Bronchial epithelial cell (primary cell): ENCODE measurements at regions not wholly inside any gene's neighbourhood (a gene's known extent, or its start where the extent isn't known, plus 50 kb on each side); places are given as distances from the start of the nearest gene placed in this dataset.

ENCODE experiments used
- DNase-seq: peaks from one replicate; pipeline ENCODE4 v3.0.0-alpha.2; 2010; ENCODE audit warnings: low read depth
- FAIRE-seq: peaks from 2 replicates; lab custom pipeline; 2011; peaks lifted over from hg19 to GRCh38; lab: Jason Lieb, UNC
- H3K27me3 ChIP-seq: 2 replicates; pipeline ENCODE4 v1.5.1; 2011; ENCODE audit warnings: low read length; ENCODE audit not compliant: control insufficient read depth, insufficient read depth
- H3K36me3 ChIP-seq: 2 replicates; pipeline ENCODE4 v1.5.1; 2011; ENCODE audit warnings: low read length; ENCODE audit not compliant: control insufficient read depth, insufficient read depth
- H3K4me3 ChIP-seq: 2 replicates; pipeline ENCODE4 v1.5.1; 2011; ENCODE audit warnings: mild to moderate bottlenecking, low read depth, low read length, control low read depth
- TF ChIP-seq, protein P1 (sequence below): IDR thresholded peaks from 2 replicates; pipeline ENCODE4 v1.5.1; 2011; ENCODE audit warnings: mild to moderate bottlenecking, moderate library complexity, low read length, control low read depth, inconsistent platforms; ENCODE audit not compliant: insufficient read depth, severe bottlenecking

DNA sequence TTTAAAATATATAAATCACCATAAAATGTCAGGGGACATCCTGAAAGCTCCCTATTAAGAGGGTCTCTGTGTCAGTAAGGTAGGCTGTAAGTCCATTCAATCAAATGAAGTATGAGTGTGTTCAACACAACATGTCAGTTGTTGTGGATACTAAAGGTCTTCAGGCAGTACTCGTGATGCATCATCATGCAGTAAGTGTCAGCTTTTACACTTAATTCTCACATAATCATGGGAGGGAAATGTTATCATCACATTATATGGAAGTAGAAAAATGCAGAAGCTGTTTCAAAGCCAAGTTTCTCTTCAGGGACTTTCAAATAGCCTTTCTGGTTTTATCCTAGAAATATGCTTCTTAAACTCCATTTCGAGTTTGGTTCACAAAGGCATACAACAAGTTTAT is 477.1 kb upstream of the ID2 start:
- no peaks in the 10 kb centered on the region for H3K27me3 ChIP-seq
- H3K4me3 ChIP-seq, result no peak overlapping the region
- TF ChIP-seq, protein P1, sequence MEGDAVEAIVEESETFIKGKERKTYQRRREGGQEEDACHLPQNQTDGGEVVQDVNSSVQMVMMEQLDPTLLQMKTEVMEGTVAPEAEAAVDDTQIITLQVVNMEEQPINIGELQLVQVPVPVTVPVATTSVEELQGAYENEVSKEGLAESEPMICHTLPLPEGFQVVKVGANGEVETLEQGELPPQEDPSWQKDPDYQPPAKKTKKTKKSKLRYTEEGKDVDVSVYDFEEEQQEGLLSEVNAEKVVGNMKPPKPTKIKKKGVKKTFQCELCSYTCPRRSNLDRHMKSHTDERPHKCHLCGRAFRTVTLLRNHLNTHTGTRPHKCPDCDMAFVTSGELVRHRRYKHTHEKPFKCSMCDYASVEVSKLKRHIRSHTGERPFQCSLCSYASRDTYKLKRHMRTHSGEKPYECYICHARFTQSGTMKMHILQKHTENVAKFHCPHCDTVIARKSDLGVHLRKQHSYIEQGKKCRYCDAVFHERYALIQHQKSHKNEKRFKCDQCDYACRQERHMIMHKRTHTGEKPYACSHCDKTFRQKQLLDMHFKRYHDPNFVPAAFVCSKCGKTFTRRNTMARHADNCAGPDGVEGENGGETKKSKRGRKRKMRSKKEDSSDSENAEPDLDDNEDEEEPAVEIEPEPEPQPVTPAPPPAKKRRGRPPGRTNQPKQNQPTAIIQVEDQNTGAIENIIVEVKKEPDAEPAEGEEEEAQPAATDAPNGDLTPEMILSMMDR, result no peak
- H3K36me3 ChIP-seq, result no peaks in the 10 kb centered on the region
- FAIRE-seq (no peak), DNase-seq (no peak)

DNA sequence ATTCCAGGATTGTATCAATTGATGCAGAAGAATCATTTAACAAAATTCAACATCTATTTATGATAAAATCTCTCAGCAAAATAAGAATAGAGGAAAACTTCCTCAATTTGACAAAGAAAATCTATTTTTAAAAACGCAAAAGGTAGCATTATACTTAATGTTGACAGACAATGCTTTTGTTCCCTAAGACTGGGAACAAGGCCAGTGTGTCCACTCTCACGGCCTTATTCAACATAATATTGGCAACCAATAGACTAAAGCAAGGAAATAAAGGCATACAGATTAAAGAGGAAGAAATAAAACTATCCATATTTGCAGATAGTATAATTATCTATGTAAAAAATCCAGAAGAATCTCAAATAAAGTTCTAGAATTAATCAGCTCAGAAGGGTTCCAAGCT is 472.4 kb upstream of the ID2 start:
- FAIRE-seq, result no peak

DNA sequence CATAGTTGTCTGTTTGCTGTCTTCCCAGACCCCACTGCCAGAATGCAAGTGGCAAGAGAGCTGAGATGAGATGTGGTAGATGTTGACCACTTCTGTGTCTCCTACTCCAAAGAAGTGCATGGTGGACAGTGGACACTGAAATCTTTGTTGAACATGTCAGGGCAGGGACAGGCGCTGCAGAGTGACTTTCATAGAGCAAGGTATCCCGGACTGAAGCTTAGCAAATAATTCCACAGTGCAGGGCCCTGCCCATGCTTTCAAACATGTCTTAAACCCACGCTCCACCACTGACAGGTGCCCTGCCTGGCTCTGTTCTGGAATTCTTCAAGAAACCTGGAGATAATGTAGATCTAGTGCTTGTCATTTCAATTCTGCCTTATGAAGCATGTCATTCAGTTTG is 470.5 kb upstream of the ID2 start:
- TF ChIP-seq, protein P1, result no peak

More for the DNA sequence above, 472.4 kb upstream of the ID2 start:
- H3K27me3 ChIP-seq, result no peaks in the 10 kb centered on the region
- H3K36me3 ChIP-seq, result no peaks in the 10 kb centered on the region
- no peak for DNase-seq
- TF ChIP-seq, protein P1, result no peak
- H3K4me3 ChIP-seq, result no peak overlapping the region

GRCh38 chr2:8212239-8212638 is 469.6 kb upstream of the ID2 start:
- TF ChIP-seq, protein P1, result no peak
- Histone ChIP-seq H3K27me3 (no peaks in the 10 kb centered on the region), H3K36me3 (no peaks in the 10 kb centered on the region), H3K4me3 (no peak overlapping the region)
- DNase-seq (peak; percentile 64), FAIRE-seq (no peak)

More for the DNA sequence above, 470.5 kb upstream of the ID2 start:
- FAIRE-seq (no peak), DNase-seq (no peak)
- no peaks in the 10 kb centered on the region for H3K36me3 ChIP-seq
- no peak overlapping the region for H3K4me3 ChIP-seq
- no peaks in the 10 kb centered on the region for H3K27me3 ChIP-seq

DNA sequence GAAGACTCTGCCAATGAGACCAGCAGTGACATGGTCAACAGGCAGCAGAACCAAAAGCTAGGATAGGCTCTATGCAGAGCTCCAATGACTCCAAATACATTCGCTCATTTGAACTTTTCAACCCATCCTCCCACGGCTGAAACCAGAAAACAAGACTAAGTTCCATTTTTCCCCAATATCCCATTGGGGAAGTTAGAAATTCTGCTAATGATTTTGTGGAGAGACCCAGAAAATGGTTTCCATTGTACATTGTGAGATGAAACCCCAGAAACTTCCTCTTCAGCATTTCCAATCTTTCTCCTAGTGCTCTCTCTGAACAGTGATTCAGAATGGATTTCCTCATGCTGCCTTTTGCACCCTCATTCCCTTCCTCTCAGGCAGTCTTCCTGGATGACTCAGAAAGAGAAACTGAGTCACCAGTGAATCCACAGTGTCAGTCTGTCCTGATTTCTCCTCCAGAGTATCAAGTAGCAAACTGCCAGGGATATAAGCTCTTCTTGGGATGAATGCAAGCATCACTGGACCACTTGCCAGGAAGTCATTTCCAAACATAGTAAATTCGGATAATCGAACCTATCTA is 467.7 kb upstream of the ID2 start:
- FAIRE-seq, result no peak
- H3K4me3 ChIP-seq, result no peak overlapping the region
- TF ChIP-seq, protein P1, result no peak
- DNase-seq, result peak; percentile 70
- H3K27me3 ChIP-seq, result no peaks in the 10 kb centered on the region
- no peaks in the 10 kb centered on the region for H3K36me3 ChIP-seq
